HS-27A (cell line): ENCODE measurements at regions not wholly inside any gene's neighbourhood (a gene's known extent, or its start where the extent isn't known, plus 50 kb on each side); places are given as distances from the start of the nearest gene placed in this dataset.
A peak's percentile ranks its signal among the peaks of the same experiment; 100 is the strongest.
"Not testable (repeated sequence)": the region's sequence is repeated elsewhere in the genome, so short reads cannot be mapped to it uniquely, and the experiment has no call there.

Experiments
- DNase-seq: peaks from one replicate; pipeline ENCODE4 v3.0.0-alpha.2; 2012; ENCODE audit warnings: low read depth, missing footprints

- DNase-seq = no peak
Observed at GRCh38 chr5:163950248-163950647, 444.8 kb downstream of the MAT2B start.

- no peak for DNase-seq
Observed at GRCh38 chr5:163951069-163951468, 445.6 kb downstream of the MAT2B start.

GRCh38 chr5:163953901-163954300, 448.5 kb downstream of the MAT2B start:
- DNase-seq = no peak

GRCh38 chr5:163961230-163961629, 455.8 kb downstream of the MAT2B start:
- DNase-seq = not testable (repeated sequence)

GRCh38 chr5:163963881-163964280, 458.5 kb downstream of the MAT2B start:
- peak; percentile 49 for DNase-seq

GRCh38 chr5:163964671-163965070, 459.3 kb downstream of the MAT2B start:
- peak; percentile 3 for DNase-seq

- DNase-seq = no peak
Observed at GRCh38 chr5:163967268-163967667, 461.8 kb downstream of the MAT2B start.

GRCh38 chr5:163968651-163969050, 463.2 kb downstream of the MAT2B start:
- no peak for DNase-seq

GRCh38 chr5:163976696-163977095, 471.3 kb downstream of the MAT2B start:
- DNase-seq = no peak

GRCh38 chr5:163978897-163979296, 473.5 kb downstream of the MAT2B start:
- DNase-seq = no peak

GRCh38 chr5:163988566-163988965, 483.1 kb downstream of the MAT2B start:
- no peak for DNase-seq

- no peak for DNase-seq
Observed at GRCh38 chr5:163993126-163993525, 487.7 kb downstream of the MAT2B start.

- no peak for DNase-seq
Observed at GRCh38 chr5:163995206-163995605, 489.8 kb downstream of the MAT2B start.

GRCh38 chr5:163997965-163998364, 492.5 kb downstream of the MAT2B start:
- no peak for DNase-seq

- DNase-seq = no peak
Observed at GRCh38 chr5:164000241-164000640, 494.8 kb downstream of the MAT2B start.

GRCh38 chr5:164000819-164001218, 495.4 kb downstream of the MAT2B start:
- no peak for DNase-seq

GRCh38 chr5:164002214-164002613, 496.8 kb downstream of the MAT2B start:
- DNase-seq = no peak

GRCh38 chr5:164002628-164003027, 497.2 kb downstream of the MAT2B start:
- DNase-seq = no peak

- no peak for DNase-seq
Observed at GRCh38 chr5:164005071-164005470, 499.7 kb downstream of the MAT2B start.

GRCh38 chr5:164007064-164007463, 501.6 kb downstream of the MAT2B start:
- DNase-seq = no peak

GRCh38 chr5:164009621-164010020, 504.2 kb downstream of the MAT2B start:
- DNase-seq = no peak

GRCh38 chr5:164010900-164011299, 505.5 kb downstream of the MAT2B start:
- DNase-seq = no peak

- DNase-seq = no peak
Observed at GRCh38 chr5:164012371-164012770, 507.0 kb downstream of the MAT2B start.

- peak; percentile 49 for DNase-seq
Observed at GRCh38 chr5:164013077-164013670, 507.8 kb downstream of the MAT2B start.

- DNase-seq = no peak
Observed at GRCh38 chr5:164020116-164020515, 514.7 kb downstream of the MAT2B start.
